Trophoblast cell (in vitro differentiated cells and primary cell): ENCODE measurements at regions not wholly inside any gene's neighbourhood (a gene's known extent, or its start where the extent isn't known, plus 50 kb on each side); places are given as distances from the start of the nearest gene placed in this dataset.
"Not testable (repeated sequence)": the region's sequence is repeated elsewhere in the genome, so short reads cannot be mapped to it uniquely, and the experiment has no call there.

ENCODE experiments used
- DNase-seq, 2 donors: peaks; one replicate each; pipeline ENCODE4 v3.0.0-alpha.2; 2016
- H2AFZ ChIP-seq: 2 replicates; pipeline ENCODE4 v1.6.1; 2013; ENCODE audit warnings: low read length, moderate library complexity, mild to moderate bottlenecking; ENCODE audit not compliant: insufficient read depth, poor library complexity
- H2AK5ac ChIP-seq: 2 replicates; pipeline ENCODE4 v1.6.1; 2013; ENCODE audit warnings: mild to moderate bottlenecking, low read length
- H2BK120ac ChIP-seq: 2 replicates; pipeline ENCODE4 v1.6.1; 2013; ENCODE audit warnings: low read length, mild to moderate bottlenecking, moderate library complexity; ENCODE audit not compliant: insufficient read depth, poor library complexity
- H2BK12ac ChIP-seq: 2 replicates; pipeline ENCODE4 v1.6.1; 2013; ENCODE audit warnings: mild to moderate bottlenecking, low read length, moderate library complexity
- H2BK5ac ChIP-seq: 2 replicates; pipeline ENCODE4 v1.6.1; 2013; ENCODE audit warnings: low read length, low read depth, moderate library complexity, mild to moderate bottlenecking; ENCODE audit not compliant: poor library complexity
- H3K14ac ChIP-seq: 2 replicates; pipeline ENCODE4 v1.6.1; 2013; ENCODE audit warnings: mild to moderate bottlenecking, low read length
- H3K18ac ChIP-seq: 2 replicates; pipeline ENCODE4 v1.6.1; 2013; ENCODE audit warnings: mild to moderate bottlenecking, low read length
- H3K23ac ChIP-seq: 2 replicates; pipeline ENCODE4 v1.6.1; 2013; ENCODE audit warnings: low read length
- H3K27ac ChIP-seq: 2 replicates; pipeline ENCODE4 v1.5.1; 2013; ENCODE audit warnings: low read depth, mild to moderate bottlenecking, inconsistent platforms, low read length, moderate library complexity
- H3K27me3 ChIP-seq: 2 replicates; pipeline ENCODE4 v1.6.1; 2013; ENCODE audit warnings: inconsistent platforms, mild to moderate bottlenecking, low read length, moderate library complexity; ENCODE audit not compliant: insufficient read depth
- H3K36me3 ChIP-seq, 2 experiments: 1 replicate in 1 of 2; 2 replicates in 1 of 2; pipeline ENCODE4 v1.6.1; 2013; ENCODE audit warnings: low read length in 2 of 2, mild to moderate bottlenecking in 2 of 2, moderate library complexity in 1 of 2; ENCODE audit not compliant: insufficient read depth in 2 of 2, control insufficient read depth in 1 of 2
- H3K4ac ChIP-seq: 2 replicates; pipeline ENCODE4 v1.6.1; 2013; ENCODE audit warnings: low read depth, mild to moderate bottlenecking, low read length, moderate library complexity
- H3K4me1 ChIP-seq, 2 experiments: 1 replicate in 1 of 2; 2 replicates in 1 of 2; pipeline ENCODE4 v1.6.1; 2013; ENCODE audit warnings: low read length in 2 of 2, mild to moderate bottlenecking in 2 of 2, moderate library complexity in 1 of 2; ENCODE audit not compliant: insufficient read depth in 2 of 2, control insufficient read depth in 1 of 2
- H3K4me2 ChIP-seq: 2 replicates; pipeline ENCODE4 v1.6.1; 2013; ENCODE audit warnings: inconsistent platforms, mild to moderate bottlenecking, low read length, moderate library complexity
- H3K4me3 ChIP-seq: 2 replicates; pipeline ENCODE4 v1.5.1; 2013; ENCODE audit warnings: mild to moderate bottlenecking, low read depth, low read length, inconsistent platforms
- H3K79me1 ChIP-seq: one replicate; pipeline ENCODE4 v1.6.1; 2013; ENCODE audit warnings: low read length
- H3K79me2 ChIP-seq: 2 replicates; pipeline ENCODE4 v1.6.1; 2013; ENCODE audit warnings: low read length, mild to moderate bottlenecking; ENCODE audit not compliant: control insufficient read depth, insufficient read depth, poor library complexity
- H3K9ac ChIP-seq: 2 replicates; pipeline ENCODE4 v1.6.1; 2013; ENCODE audit warnings: mild to moderate bottlenecking, low read length
- H3K9me3 ChIP-seq: 2 replicates; pipeline ENCODE4 v1.6.1; 2013; ENCODE audit warnings: low read depth, mild to moderate bottlenecking, control low read depth, inconsistent platforms, low read length; ENCODE audit not compliant: insufficient read depth
- H4K12ac ChIP-seq: 2 replicates; pipeline ENCODE4 v1.6.1; 2013; ENCODE audit warnings: low read depth, mild to moderate bottlenecking, low read length, moderate library complexity
- H4K8ac ChIP-seq: 2 replicates; pipeline ENCODE4 v1.6.1; 2013; ENCODE audit warnings: low read depth, mild to moderate bottlenecking, low read length, moderate library complexity
- H4K91ac ChIP-seq: one replicate; pipeline ENCODE4 v1.6.1; 2013; ENCODE audit warnings: low read depth, mild to moderate bottlenecking, low read length, moderate library complexity
- WGBS: extraction: QIAGEN DNeasy Blood & Tissue Kit; methylation state at CpG from one replicate; pipeline ENCODE4 v1.1.7; 2013; ENCODE audit warnings: missing lambda C conversion rate; ENCODE audit not compliant: insufficient read length, insufficient coverage; ENCODE audit errors: extremely low coverage; 5-methylcytosine and 5-hydroxymethylcytosine counted together

- Histone ChIP-seq H3K9ac (no peak overlapping the region), H2AK5ac (no peak overlapping the region), H3K4ac (no peak overlapping the region), H3K9me3 (no peaks in the 10 kb centered on the region), H2BK120ac (no peak overlapping the region), H2AFZ (no peak overlapping the region), H3K18ac (no peak overlapping the region), H3K4me2 (no peak overlapping the region), H4K8ac (no peak overlapping the region), H3K27me3 (no peaks in the 10 kb centered on the region), H4K91ac (no peak overlapping the region), H3K79me2 (no peaks in the 10 kb centered on the region), H3K14ac (no peak overlapping the region), H2BK5ac (no peak overlapping the region), H4K12ac (no peak overlapping the region), H3K23ac (no peak overlapping the region), H2BK12ac (no peak overlapping the region), H3K79me1 (no peaks in the 10 kb centered on the region), H3K36me3 (no peaks in the 10 kb centered on the region), H3K27ac (no peak overlapping the region), H3K4me1 (no peaks in the 10 kb centered on the region), H3K4me3 (no peak overlapping the region)
- WGBS: no CpG with 5 or more reads among the region's 1 CpG
- DNase-seq: no peak
Measured at GRCh38 chr2:209141818-209142217, 282.0 kb upstream of the MAP2 start.

- not testable (repeated sequence) for H2AFZ ChIP-seq, H3K4me2 ChIP-seq, H3K9me3 ChIP-seq, H3K23ac ChIP-seq, H3K14ac ChIP-seq, H3K4me3 ChIP-seq, H3K9ac ChIP-seq, H3K18ac ChIP-seq, H2BK12ac ChIP-seq, H3K27me3 ChIP-seq, H4K8ac ChIP-seq, H3K79me2 ChIP-seq, H2BK5ac ChIP-seq, H2BK120ac ChIP-seq, H3K4ac ChIP-seq, H4K12ac ChIP-seq, H3K27ac ChIP-seq, H3K4me1 ChIP-seq, H4K91ac ChIP-seq, H3K36me3 ChIP-seq, H3K79me1 ChIP-seq, H2AK5ac ChIP-seq, DNase-seq
- no CpG with 5 or more reads among the region's 30 CpGs for WGBS
Measured at GRCh38 chr2:209145220-209145691, 278.6 kb upstream of the MAP2 start.

GRCh38 chr2:209145941-209146681, 277.7 kb upstream of the MAP2 start:
- Histone ChIP-seq H3K4me1 (no peaks in the 10 kb centered on the region), H3K14ac (no peak overlapping the region), H3K36me3 (no peaks in the 10 kb centered on the region), H3K27me3 (no peaks in the 10 kb centered on the region), H2AFZ (no peak overlapping the region), H3K9me3 (no peaks in the 10 kb centered on the region), H3K27ac (no peak overlapping the region), H3K4me2 (no peak overlapping the region), H3K4ac (no peak overlapping the region), H3K4me3 (no peak overlapping the region), H2BK12ac (no peak overlapping the region), H3K9ac (no peak overlapping the region), H4K8ac (no peak overlapping the region), H4K91ac (no peak overlapping the region), H3K79me1 (no peaks in the 10 kb centered on the region), H2BK120ac (no peak overlapping the region), H2BK5ac (no peak overlapping the region), H4K12ac (no peak overlapping the region), H3K23ac (no peak overlapping the region), H3K79me2 (no peaks in the 10 kb centered on the region), H3K18ac (no peak overlapping the region), H2AK5ac (no peak overlapping the region)
- no CpG with 5 or more reads among the region's 7 CpGs for WGBS
- peak in 1 of 2 donors; percentile 14 for DNase-seq

- no peaks in the 10 kb centered on the region for H3K79me2 ChIP-seq
- H3K27ac ChIP-seq: no peak overlapping the region
- H3K27me3 ChIP-seq: no peaks in the 10 kb centered on the region
- H2BK120ac ChIP-seq: no peak overlapping the region
- no peaks in the 10 kb centered on the region for H3K79me1 ChIP-seq
- H4K8ac ChIP-seq: no peak overlapping the region
- no peak for DNase-seq
- no peak overlapping the region for H2BK5ac ChIP-seq
- H2AFZ ChIP-seq: no peak overlapping the region
- no peak overlapping the region for H4K12ac ChIP-seq
- WGBS: no CpG with 5 or more reads among the region's 3 CpGs
- no peak overlapping the region for H2AK5ac ChIP-seq
- no peak overlapping the region for H3K4me2 ChIP-seq
- H3K9ac ChIP-seq: no peak overlapping the region
- H3K4ac ChIP-seq: no peak overlapping the region
- no peak overlapping the region for H3K23ac ChIP-seq
- no peaks in the 10 kb centered on the region for H3K4me1 ChIP-seq
- no peak overlapping the region for H3K14ac ChIP-seq
- no peak overlapping the region for H4K91ac ChIP-seq
- H3K18ac ChIP-seq: no peak overlapping the region
- no peaks in the 10 kb centered on the region for H3K36me3 ChIP-seq
- no peaks in the 10 kb centered on the region for H3K9me3 ChIP-seq
- H3K4me3 ChIP-seq: no peak overlapping the region
- no peak overlapping the region for H2BK12ac ChIP-seq
Measured at GRCh38 chr2:209146682-209147320, 277.0 kb upstream of the MAP2 start.
